GM23338 (cell line): ENCODE measurements at regions not wholly inside any gene's neighbourhood (a gene's known extent, or its start where the extent isn't known, plus 50 kb on each side); places are given as distances from the start of the nearest gene placed in this dataset.

Experiments
- ATAC-seq: fragments of 200-7000 bp; cut with Tn5 transposase; 3 replicates; pipeline ENCODE4 v1.9.1; 2020
- DNase-seq: peaks from one replicate; pipeline ENCODE4 v3.0.0-alpha.2; 2015; ENCODE audit warnings: low spot score
- H2AFZ ChIP-seq: fragments of 200-600 bp; sonication (generic); 2 replicates; pipeline ENCODE4 v1.8.0; 2016; ENCODE audit warnings: antibody characterized with exemption, mild to moderate bottlenecking, moderate library complexity
- H3F3A ChIP-seq: fragments of 200-600 bp; sonication (generic); replicated peaks from 2 replicates; pipeline ENCODE4 v1.8.0; 2017; ENCODE audit warnings: antibody characterized with exemption, mixed run types, low read depth
- H3K27ac ChIP-seq: fragments of 200-600 bp; sonication (generic); 2 replicates; pipeline ENCODE4 v1.6.1; 2016; ENCODE audit warnings: low read depth
- H3K27me3 ChIP-seq: fragments of 200-600 bp; sonication (generic); 2 replicates; pipeline ENCODE4 v1.8.0; 2016; ENCODE audit warnings: mild to moderate bottlenecking, mixed run types, moderate library complexity; ENCODE audit not compliant: insufficient read depth
- H3K36me3 ChIP-seq: fragments of 200-600 bp; sonication (generic); 2 replicates; pipeline ENCODE4 v1.8.0; 2016; ENCODE audit warnings: mild to moderate bottlenecking; ENCODE audit not compliant: insufficient read depth
- H3K4me1 ChIP-seq: fragments of 200-600 bp; sonication (generic); 2 replicates; pipeline ENCODE4 v1.8.0; 2016; ENCODE audit warnings: mild to moderate bottlenecking, moderate library complexity; ENCODE audit not compliant: insufficient read depth
- H3K4me2 ChIP-seq: fragments of 200-600 bp; sonication (generic); 2 replicates; pipeline ENCODE4 v1.7.1; 2017; ENCODE audit warnings: mixed run types
- H3K4me3 ChIP-seq: fragments of 200-600 bp; sonication (generic); 2 replicates; pipeline ENCODE4 v1.6.1; 2016; ENCODE audit warnings: mixed run types
- H3K79me2 ChIP-seq: fragments of 200-600 bp; sonication (generic); replicated peaks from 2 replicates; pipeline ENCODE4 v1.8.0; 2017; ENCODE audit warnings: mild to moderate bottlenecking; ENCODE audit not compliant: insufficient read depth
- H3K9me2 ChIP-seq: fragments of 200-600 bp; sonication (generic); 2 replicates; pipeline ENCODE4 v1.8.0; 2017; ENCODE audit not compliant: insufficient read depth
- H4K20me1 ChIP-seq: fragments of 200-600 bp; sonication (generic); replicated peaks from 2 replicates; pipeline ENCODE4 v1.8.0; 2017; ENCODE audit warnings: mild to moderate bottlenecking; ENCODE audit not compliant: insufficient read depth
- H3K27ac Mint-ChIP-seq: 2 replicates; pipeline ENCODE4 v1.8.0; 2020; ENCODE audit warnings: inconsistent platforms, mild to moderate bottlenecking, moderate library complexity, mixed read lengths
- H3K27me3 Mint-ChIP-seq: 3 replicates; pipeline ENCODE4 v1.8.0; 2022; ENCODE audit warnings: low read depth, mild to moderate bottlenecking, moderate library complexity, mixed read lengths, inconsistent platforms; ENCODE audit not compliant: insufficient read depth, poor library complexity
- H3K36me3 Mint-ChIP-seq: 3 replicates; pipeline ENCODE4 v1.8.0; 2021; ENCODE audit warnings: low read depth, mild to moderate bottlenecking, inconsistent platforms, moderate library complexity, mixed read lengths
- H3K4me1 Mint-ChIP-seq: 3 replicates; pipeline ENCODE4 v1.8.0; 2020; ENCODE audit warnings: mild to moderate bottlenecking, inconsistent platforms, mixed read lengths
- H3K4me3 Mint-ChIP-seq: 3 replicates; pipeline ENCODE4 v1.8.0; 2021; ENCODE audit warnings: moderate library complexity, mild to moderate bottlenecking, inconsistent platforms, mixed read lengths
- H3K9me3 Mint-ChIP-seq: 3 replicates; pipeline ENCODE4 v1.8.0; 2020; ENCODE audit warnings: moderate library complexity, mild to moderate bottlenecking, inconsistent platforms, mixed read lengths
- CREB1 ChIP-seq: fragments of 250-450 bp; sonication (Bioruptor Pico); IDR thresholded peaks from 2 replicates; pipeline ENCODE4 v1.5.0; 2020; ENCODE audit warnings: low read depth, mild to moderate bottlenecking, moderate library complexity
- EZH2 ChIP-seq: fragments of 200-600 bp; sonication (generic); IDR thresholded peaks from one replicate; pipeline ENCODE4 v1.8.0; 2017; ENCODE audit warnings: antibody characterized with exemption, mild to moderate bottlenecking, low read depth; ENCODE audit not compliant: unreplicated experiment
- JUNB ChIP-seq: IDR thresholded peaks from one replicate; pipeline ENCODE4 v1.6.1; 2016; ENCODE audit warnings: antibody characterized with exemption; ENCODE audit not compliant: unreplicated experiment
- NANOG ChIP-seq: IDR thresholded peaks from 2 replicates; pipeline ENCODE4 v1.6.1; 2016; ENCODE audit warnings: antibody characterized with exemption, borderline replicate concordance
- POLR2AphosphoS5 ChIP-seq: IDR thresholded peaks from 2 replicates; pipeline ENCODE4 v1.6.1; 2016; ENCODE audit warnings: antibody characterized with exemption, low read depth
- REST ChIP-seq: IDR thresholded peaks from one replicate; pipeline ENCODE4 v1.6.1; 2018; ENCODE audit warnings: antibody characterized with exemption; ENCODE audit not compliant: unreplicated experiment
- STAT1 ChIP-seq: IDR thresholded peaks from one replicate; pipeline ENCODE4 v1.6.1; 2016; ENCODE audit warnings: antibody characterized with exemption; ENCODE audit not compliant: unreplicated experiment
- ZNF331 ChIP-seq: fragments of 250-450 bp; sonication (Bioruptor Pico); IDR thresholded peaks from 2 replicates; pipeline ENCODE4 v1.5.0; 2020; ENCODE audit warnings: low read depth, mild to moderate bottlenecking, moderate library complexity
- ZNF462 ChIP-seq: fragments of 250-450 bp; sonication (Bioruptor Pico); IDR thresholded peaks from 2 replicates; pipeline ENCODE4 v1.5.0; 2020; ENCODE audit warnings: mild to moderate bottlenecking, moderate library complexity

GRCh38 chr20:52473186-52473585 is 281.6 kb upstream of the ZFP64 start (continued):
- TF ChIP-seq CREB1 (CRISPR knock-in tag), result no peak
- TF ChIP-seq ZNF331, result no peak
- TF ChIP-seq POLR2AphosphoS5, result no peak
- TF ChIP-seq EZH2, result no peak

GRCh38 chr20:52470561-52470960 is 279.0 kb upstream of the ZFP64 start:
- H3K4me3 Mint-ChIP-seq, result no peak overlapping the region
- DNase-seq, result no peak
- H3K27ac ChIP-seq, result no peak overlapping the region
- H4K20me1 ChIP-seq, result no peaks in the 10 kb centered on the region
- peaks cover 2% of the 10 kb centered on the region; the same call in 1 of the 3 replicates for H3K4me1 Mint-ChIP-seq
- no peaks in the 10 kb centered on the region for H3K9me2 ChIP-seq
- H3F3A ChIP-seq, result no peaks in the 10 kb centered on the region
- no peaks in the 10 kb centered on the region; the same call in 2 of the 3 replicates for H3K9me3 Mint-ChIP-seq
- no peaks in the 10 kb centered on the region for H3K79me2 ChIP-seq
- no peak for ATAC-seq
- H3K27me3 ChIP-seq, result no peaks in the 10 kb centered on the region
- no peak overlapping the region for H3K4me2 ChIP-seq
- no peaks in the 10 kb centered on the region; the same call in 1 of the 2 replicates for H3K4me1 ChIP-seq
- no peak for TF ChIP-seq ZNF462 (CRISPR knock-in tag)
- TF ChIP-seq STAT1, result no peak
- no peak for TF ChIP-seq POLR2AphosphoS5
- TF ChIP-seq NANOG, result no peak
- no peak for TF ChIP-seq JUNB
- no peak for TF ChIP-seq CREB1 (CRISPR knock-in tag)
- TF ChIP-seq REST, result no peak
- TF ChIP-seq ZNF331, result no peak
- H3K27ac Mint-ChIP-seq, result no peak overlapping the region
- no peaks in the 10 kb centered on the region for H3K36me3 ChIP-seq
- no peaks in the 10 kb centered on the region for H3K36me3 Mint-ChIP-seq
- no peak overlapping the region for H3K4me3 ChIP-seq
- peaks cover 2% of the 10 kb centered on the region for H3K27me3 Mint-ChIP-seq
- H2AFZ ChIP-seq, result no peak overlapping the region
